Erythroblast (primary cell): ENCODE measurements at regions not wholly inside any gene's neighbourhood (a gene's known extent, or its start where the extent isn't known, plus 50 kb on each side); places are given as distances from the start of the nearest gene placed in this dataset.

Source experiments
- GATA1 ChIP-seq: IDR thresholded peaks from 2 replicates; pipeline ENCODE4 v1.6.1; 2011; ENCODE audit warnings: low read depth, mild to moderate bottlenecking, control low read depth, low read length, moderate library complexity
- POLR2A ChIP-seq: IDR thresholded peaks from 2 replicates; pipeline ENCODE4 v1.6.1; 2011; ENCODE audit warnings: mild to moderate bottlenecking, low read length

DNA sequence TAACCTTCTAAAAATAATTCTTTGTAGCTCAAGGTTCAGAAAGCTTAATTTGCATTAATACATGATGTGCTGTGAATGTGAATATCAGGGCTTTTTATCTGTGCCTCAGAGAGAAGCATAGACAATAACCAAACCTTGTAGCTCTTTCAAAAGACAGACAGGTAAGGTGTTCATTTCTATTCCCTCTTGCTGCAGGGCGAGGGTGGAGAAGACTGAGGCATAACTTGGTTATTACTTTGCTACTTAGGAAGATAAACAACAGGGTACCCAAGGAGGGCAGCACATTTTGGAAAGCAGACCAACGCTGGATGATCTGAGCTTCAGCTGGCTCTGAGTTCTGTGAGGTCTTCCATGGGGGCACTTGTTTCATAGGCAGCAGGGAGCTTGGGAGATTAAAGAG, 408.6 kb upstream of the RARB start:
- TF ChIP-seq POLR2A (no peak), GATA1 (no peak)
